Body of pancreas (tissue), 4 donors: ENCODE measurements at regions not wholly inside any gene's neighbourhood (a gene's known extent, or its start where the extent isn't known, plus 50 kb on each side); places are given as distances from the start of the nearest gene placed in this dataset.

Experiments
- ATAC-seq: fragments of 150-250 bp; one replicate; pipeline ENCODE4 v1.9.1; 2016
- DNase-seq, 4 donors: peaks; one replicate each; pipeline ENCODE4 v3.0.0-alpha.2; 2019
- H3K27ac ChIP-seq, 4 donors: fragments of 200-600 bp; sonication (generic); 1 replicate in 3 of 4; 2 replicates in 1 of 4; pipeline versions ENCODE4 v1.5.1 to v1.6.1; 2016 to 2019; ENCODE audit warnings: mild to moderate bottlenecking in 1 of 4, mixed read lengths in 1 of 4, moderate library complexity in 1 of 4
- H3K27me3 ChIP-seq, 2 donors: fragments of 200-600 bp; sonication (generic); one replicate each; pipeline ENCODE4 v1.6.0; 2016; ENCODE audit warnings: mild to moderate bottlenecking in 1 of 2
- H3K36me3 ChIP-seq, 2 donors: fragments of 200-600 bp; sonication (generic); replicated peaks in 1 of 2; 2 replicates each; pipeline ENCODE4 v1.5.1; 2016; ENCODE audit warnings: low read depth in 2 of 2; ENCODE audit not compliant: insufficient read depth in 1 of 2
- H3K4me1 ChIP-seq: fragments of 200-600 bp; sonication (generic); one replicate; pipeline ENCODE4 v1.6.0; 2016
- H3K4me3 ChIP-seq, 2 donors: fragments of 200-600 bp; sonication (generic); 1 replicate in 1 of 2; 2 replicates in 1 of 2; pipeline ENCODE4 v1.5.1; 2016 to 2019
- H3K9me3 ChIP-seq, 3 donors: fragments of 200-600 bp; sonication (generic); 1 replicate in 2 of 3; 2 replicates in 1 of 3; pipeline ENCODE4 v1.5.1; 2016
- CTCF ChIP-seq, 7 experiments: fragments of 450-650 bp in 4 of 7; fragments of 200-600 bp in 3 of 7; sonication (generic) in 3 of 7; IDR thresholded peaks; one replicate each; pipeline ENCODE4 v1.5.1; 2016 to 2019; ENCODE audit warnings: antibody characterized with exemption in 7 of 7
- POLR2A ChIP-seq, 3 donors: fragments of 450-650 bp; IDR thresholded peaks; one replicate each; pipeline ENCODE4 v1.6.1; 2016; ENCODE audit warnings: antibody characterized with exemption in 3 of 3, mild to moderate bottlenecking in 2 of 3
- WGBS, 2 donors: methylation state at CpG; one replicate each; pipeline ENCODE4 v1.1.5; 2017; 5-methylcytosine and 5-hydroxymethylcytosine counted together
- intact Hi-C: fragments of 100-400 bp; cut with DNase I; formaldehyde crosslinking; loops from one replicate; pipeline ENCODE4 v1.15.1; 2023

- no peak for TF ChIP-seq POLR2A (IDR thresholded peaks at IDR 0.05)
- TF ChIP-seq CTCF (IDR thresholded peaks at IDR 0.05), result no peak
- no peak for ATAC-seq
Measured at GRCh38 chr1:117270679-117271078, 60.0 kb upstream of the VTCN1 start.

GRCh38 chr1:117268535-117269455, 58.1 kb upstream of the VTCN1 start:
- peaks cover 4% of the 10 kb centered on the region for H3K4me1 ChIP-seq
- no peaks in the 10 kb centered on the region for H3K36me3 ChIP-seq
- H3K9me3 ChIP-seq, result no peaks in the 10 kb centered on the region
- no peak overlapping the region for H3K4me3 ChIP-seq
- no peak for TF ChIP-seq POLR2A (IDR thresholded peaks at IDR 0.05)
- no peak for TF ChIP-seq CTCF (IDR thresholded peaks at IDR 0.05)
- DNase-seq (peak in 1 of 4 donors; percentile 19), ATAC-seq (no peak)
- whole genome bisulfite sequencing, 2 donors, result 64 to 70% methylated on average over 11 of the region's 11 CpGs
- peak overlapping the region in 2 of 4 donors; percentile 20 to 28 for H3K27ac ChIP-seq
- intact Hi-C loops, result no loop called here
- H3K27me3 ChIP-seq, result no peaks in the 10 kb centered on the region

More at GRCh38 chr1:117270679-117271078, 60.0 kb upstream of the VTCN1 start:
- no peaks in the 10 kb centered on the region for H3K36me3 ChIP-seq
- no peak for DNase-seq
- intact Hi-C loops, result no loop called here
- H3K27ac ChIP-seq, result peak overlapping the region in 3 of 4 donors; percentile 0 to 56 (median 41)
- H3K4me1 ChIP-seq, result peaks cover 4% of the 10 kb centered on the region
- H3K9me3 ChIP-seq, result no peaks in the 10 kb centered on the region
- H3K4me3 ChIP-seq, result no peak overlapping the region
- no peaks in the 10 kb centered on the region for H3K27me3 ChIP-seq

- H3K9me3 ChIP-seq, result no peaks in the 10 kb centered on the region
- no peaks in the 10 kb centered on the region for H3K27me3 ChIP-seq
- TF ChIP-seq POLR2A (IDR thresholded peaks at IDR 0.05) (no peak), CTCF (IDR thresholded peaks at IDR 0.05) (no peak)
- DNase-seq (no peak), ATAC-seq (no peak)
- no peaks in the 10 kb centered on the region for H3K36me3 ChIP-seq
- H3K4me3 ChIP-seq, result no peak overlapping the region
- intact Hi-C loops, result no loop called here
- H3K27ac ChIP-seq, result peak overlapping the region in 1 of 4 donors; percentile 5
- H3K4me1 ChIP-seq, result peaks cover 4% of the 10 kb centered on the region
- 53 to 58% methylated on average over 3 of the region's 3 CpGs for WGBS, 2 donors
Measured at GRCh38 chr1:117267232-117267774, 56.6 kb upstream of the VTCN1 start.

- H3K4me3 ChIP-seq, result no peak overlapping the region
- no peak overlapping the region for H3K27ac ChIP-seq
- no peaks in the 10 kb centered on the region for H3K36me3 ChIP-seq
- WGBS, 2 donors, result 90 to 96% methylated on average over 5 of the region's 5 CpGs
- no peak for DNase-seq
- no peaks in the 10 kb centered on the region for H3K27me3 ChIP-seq
- no peak for TF ChIP-seq CTCF (IDR thresholded peaks at IDR 0.05)
- no peak for TF ChIP-seq POLR2A (IDR thresholded peaks at IDR 0.05)
- peaks cover 4% of the 10 kb centered on the region for H3K4me1 ChIP-seq
- no peak for ATAC-seq
- no peaks in the 10 kb centered on the region for H3K9me3 ChIP-seq
- intact Hi-C loops, result no loop called here
Measured at GRCh38 chr1:117262976-117263375, 52.2 kb upstream of the VTCN1 start.
